HG02588 (cell line): ENCODE measurements at regions not wholly inside any gene's neighbourhood (a gene's known extent, or its start where the extent isn't known, plus 50 kb on each side); places are given as distances from the start of the nearest gene placed in this dataset.

Experiments used
- ATAC-seq: cut with Tn5 transposase; IDR thresholded peaks from one replicate; pipeline ENCODE4 v1.9.1; 2021; ENCODE audit warnings: mild to moderate bottlenecking, moderate library complexity; ENCODE audit not compliant: unreplicated experiment

DNA sequence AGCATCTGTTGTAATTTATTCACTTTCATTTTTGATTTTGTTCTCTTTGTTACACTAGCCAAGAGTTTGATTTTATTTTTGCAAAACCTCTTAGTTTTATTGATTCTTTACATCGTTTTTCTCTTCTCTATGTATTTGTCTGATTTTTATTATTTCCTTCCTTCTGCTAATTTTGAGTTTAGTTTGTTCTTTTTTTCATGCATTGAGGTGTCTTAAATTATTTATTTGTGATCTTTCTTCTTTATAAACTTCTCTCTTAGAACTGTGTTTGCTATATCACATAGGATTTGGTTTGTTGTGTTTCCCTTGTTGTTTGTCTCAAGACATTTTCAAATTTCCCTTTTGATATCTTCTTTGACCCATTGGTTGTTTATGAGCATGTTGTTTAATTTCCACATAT lies 51.7 kb upstream of the NFKBIA start:
- no peak for ATAC-seq

DNA sequence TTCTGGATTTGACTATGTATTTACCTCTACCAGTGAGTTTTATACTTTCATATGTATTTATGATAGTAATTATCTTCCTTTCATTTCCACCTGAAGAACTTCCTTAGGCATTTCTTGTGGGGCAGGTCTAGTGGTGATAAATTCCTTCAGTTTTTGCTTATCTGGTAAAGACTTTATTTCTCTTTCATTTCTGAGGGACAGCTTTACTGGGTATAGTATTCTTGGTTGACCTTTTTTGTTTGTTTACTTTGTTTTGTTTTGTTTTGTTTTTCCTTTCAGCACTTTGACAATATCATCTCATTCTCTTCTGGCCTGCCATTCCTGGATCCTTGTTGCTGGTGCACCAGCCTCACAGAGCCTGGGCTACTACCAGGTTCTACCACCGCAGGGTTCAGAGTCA lies 53.9 kb upstream of the NFKBIA start:
- no peak for ATAC-seq

DNA sequence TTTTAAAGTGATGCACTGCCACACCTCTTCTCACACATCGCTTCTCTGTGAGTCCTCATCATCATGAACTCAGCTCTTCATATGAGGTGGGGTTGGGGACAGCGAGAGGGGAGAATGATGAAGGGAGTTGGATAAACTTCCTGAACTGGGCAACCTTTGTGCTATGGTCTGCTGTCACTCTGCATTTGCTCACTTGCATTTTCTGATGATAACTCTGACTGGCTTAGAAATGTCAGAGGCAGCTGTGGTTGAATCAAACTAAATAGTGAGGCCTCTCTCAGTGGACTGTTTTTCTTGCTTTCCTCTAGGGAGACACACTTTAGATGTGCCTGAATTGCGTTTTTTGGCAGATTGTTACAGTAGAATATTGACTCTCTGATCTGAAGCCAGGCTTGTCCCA lies 55.2 kb upstream of the NFKBIA start:
- ATAC-seq = no peak

DNA sequence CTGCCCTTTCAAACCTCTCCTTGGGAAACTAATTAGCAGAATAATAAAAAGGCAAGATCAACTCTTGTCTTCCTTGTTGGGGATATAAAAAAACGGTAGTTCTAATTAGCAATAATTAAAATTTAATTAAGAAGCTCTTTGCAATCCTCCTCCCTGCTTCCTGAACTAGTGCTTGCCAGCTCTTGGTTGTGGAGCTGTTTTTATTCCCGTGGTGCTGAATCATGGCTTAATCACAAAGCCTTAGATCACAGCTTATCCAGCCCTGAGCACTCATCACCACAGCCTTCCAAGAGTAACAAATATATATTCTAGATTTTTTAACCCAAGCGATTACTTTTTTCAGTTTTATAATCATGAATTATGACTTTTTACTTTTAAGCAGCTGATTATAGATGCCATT lies 63.2 kb upstream of the INSM2 start:
- ATAC-seq = no peak

DNA sequence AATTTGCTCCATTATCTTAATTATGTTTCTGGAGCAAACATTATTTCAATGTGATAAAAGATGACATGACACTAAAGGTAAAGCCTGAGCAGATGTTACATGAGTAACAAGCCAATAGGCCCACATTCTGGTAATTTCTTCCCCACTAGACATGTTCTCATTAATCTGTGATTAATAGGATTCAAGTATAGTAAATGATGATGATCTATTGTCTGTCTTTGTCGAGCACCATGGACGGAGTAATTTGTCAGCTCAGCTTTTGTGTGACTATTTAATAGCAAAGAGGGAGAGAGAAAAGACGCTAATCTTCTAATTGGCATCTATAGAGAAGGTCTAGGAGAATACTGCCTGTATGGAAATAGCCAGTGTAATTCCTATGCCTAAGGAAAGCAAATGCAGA lies 62.2 kb upstream of the INSM2 start:
- ATAC-seq = no peak

DNA sequence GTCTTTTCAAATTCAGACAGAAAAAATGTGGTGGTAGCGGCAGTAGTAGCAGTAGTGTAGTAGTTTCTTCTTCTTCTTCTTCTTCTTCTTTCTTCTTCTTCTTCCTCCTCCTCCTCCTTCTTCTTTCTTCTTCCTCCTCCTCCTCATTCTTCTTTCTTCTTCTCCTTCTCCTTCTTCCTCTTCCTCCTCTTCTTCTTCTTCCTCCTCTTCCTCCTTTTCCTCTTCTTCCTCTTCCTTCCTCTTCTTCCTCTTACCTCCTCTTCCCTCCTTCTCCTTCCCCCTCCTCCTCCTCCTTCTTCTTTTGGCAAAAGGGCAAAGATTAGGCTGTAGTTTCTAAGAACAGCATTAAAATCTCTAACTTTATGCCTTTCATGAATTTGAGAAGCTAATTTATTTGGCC lies 59.6 kb upstream of the INSM2 start:
- ATAC-seq = no peak

DNA sequence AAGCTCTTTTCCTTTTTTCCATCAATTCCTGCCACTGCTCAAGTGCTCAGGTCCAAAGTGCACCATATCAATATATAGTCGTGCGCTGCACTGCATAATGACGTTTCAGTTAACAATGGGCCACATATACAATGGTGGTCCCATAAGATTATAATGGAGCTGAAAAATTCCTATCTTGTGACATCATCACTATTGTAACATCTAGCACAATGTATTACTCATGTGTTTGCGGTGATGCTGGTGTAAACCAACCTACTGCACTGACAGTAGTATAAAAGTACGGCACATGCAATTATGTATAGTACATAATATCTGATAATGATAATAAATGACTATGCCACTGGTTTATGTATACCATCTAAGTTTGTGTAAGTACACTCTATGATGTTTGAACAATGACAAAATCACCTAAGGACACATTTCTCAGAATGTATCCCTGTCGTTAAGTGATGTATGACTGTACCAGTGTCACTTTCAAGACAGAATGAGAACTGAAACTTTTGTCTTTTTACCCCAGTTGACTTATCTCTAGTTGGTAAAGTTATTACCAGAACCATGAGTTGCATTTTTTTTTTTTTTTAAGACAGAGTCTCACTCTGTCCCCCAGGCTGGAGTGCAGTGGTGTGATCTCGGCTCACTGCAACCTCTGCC lies 53.7 kb upstream of the INSM2 start:
- ATAC-seq = peak; percentile 78

DNA sequence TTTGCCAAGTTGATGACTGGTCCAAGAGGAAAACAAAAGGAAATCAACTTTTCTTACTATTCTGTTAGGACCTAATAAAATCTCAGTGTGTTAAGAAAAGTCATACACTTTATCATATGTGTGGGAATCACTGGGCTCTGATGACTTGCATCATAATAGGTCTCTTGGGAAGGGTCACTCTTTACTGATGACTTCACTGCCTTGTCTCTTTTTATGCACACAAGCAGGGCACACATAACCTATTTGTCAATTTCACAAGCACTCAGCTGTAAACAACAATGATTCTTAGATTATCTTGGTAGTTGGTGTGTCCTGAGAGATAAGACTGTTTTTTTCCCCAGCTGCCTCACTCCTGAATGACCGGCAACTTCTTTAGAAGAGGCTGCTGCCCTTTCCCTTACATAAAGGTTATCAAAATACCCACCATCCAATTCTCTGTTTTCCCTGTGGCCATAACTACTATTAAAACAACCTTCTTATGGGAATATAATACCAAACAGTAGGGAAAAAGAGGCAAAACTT lies 50.9 kb upstream of the INSM2 start:
- no peak for ATAC-seq
